ENCODE measurements at regions not wholly inside any gene's neighbourhood (a gene's known extent, or its start where the extent isn't known, plus 50 kb on each side); places are given as distances from the start of the nearest gene placed in this dataset.

- Histone ChIP-seq H3K4me1 (ENCODE audit: control insufficient read depth, insufficient read depth, low read length) (no peaks in the 10 kb centered on the region), H3K27ac (ENCODE audit: low read length) (no peak overlapping the region), H3K27me3 (ENCODE audit: control insufficient read depth, insufficient read depth, low read length) (no peaks in the 10 kb centered on the region), H3K36me3 (ENCODE audit: control insufficient read depth, insufficient read depth, low read length) (no peaks in the 10 kb centered on the region), H3K9me3 (replicated peaks; ENCODE audit: control insufficient read depth, low read depth, low read length) (no peaks in the 10 kb centered on the region), H3K4me3 (ENCODE audit: low read length) (no peak overlapping the region)
- no peak for DNase-seq
- WGBS (ENCODE audit: insufficient coverage): no CpG with 5 or more reads among the region's 3 CpGs
Measured at GRCh38 chr13:64793592-64793991, 2436.5 kb downstream of the PCDH9 start.

- Histone ChIP-seq H3K27ac (ENCODE audit: low read length) (no peak overlapping the region), H3K36me3 (ENCODE audit: control insufficient read depth, insufficient read depth, low read length) (no peaks in the 10 kb centered on the region), H3K4me1 (ENCODE audit: control insufficient read depth, insufficient read depth, low read length) (no peaks in the 10 kb centered on the region), H3K27me3 (ENCODE audit: control insufficient read depth, insufficient read depth, low read length) (no peaks in the 10 kb centered on the region), H3K9me3 (replicated peaks; ENCODE audit: control insufficient read depth, low read depth, low read length) (no peaks in the 10 kb centered on the region), H3K4me3 (ENCODE audit: low read length) (no peak overlapping the region)
- WGBS (ENCODE audit: insufficient coverage): 83% methylated on average over 3 of the region's 3 CpGs
- DNase-seq: no peak
Measured at GRCh38 chr13:64793131-64793530, 2437.0 kb downstream of the PCDH9 start.

- H3K27ac ChIP-seq (ENCODE audit: low read length): no peak overlapping the region
- H3K36me3 ChIP-seq (ENCODE audit: control insufficient read depth, insufficient read depth, low read length): no peaks in the 10 kb centered on the region
- no CpG with 5 or more reads among the region's 4 CpGs for WGBS (ENCODE audit: insufficient coverage)
- no peaks in the 10 kb centered on the region for H3K9me3 ChIP-seq (replicated peaks; ENCODE audit: control insufficient read depth, low read depth, low read length)
- H3K27me3 ChIP-seq (ENCODE audit: control insufficient read depth, insufficient read depth, low read length): no peaks in the 10 kb centered on the region
- H3K4me1 ChIP-seq (ENCODE audit: control insufficient read depth, insufficient read depth, low read length): no peaks in the 10 kb centered on the region
- no peak for DNase-seq
- H3K4me3 ChIP-seq (ENCODE audit: low read length): no peak overlapping the region
Measured at GRCh38 chr13:64791373-64791772, 2438.8 kb downstream of the PCDH9 start.

GRCh38 chr13:64782466-64782865 lies 2447.7 kb downstream of the PCDH9 start:
- Histone ChIP-seq H3K27ac (ENCODE audit: low read length) (no peak overlapping the region), H3K9me3 (replicated peaks; ENCODE audit: control insufficient read depth, low read depth, low read length) (no peaks in the 10 kb centered on the region), H3K4me1 (ENCODE audit: control insufficient read depth, insufficient read depth, low read length) (no peaks in the 10 kb centered on the region), H3K27me3 (ENCODE audit: control insufficient read depth, insufficient read depth, low read length) (no peaks in the 10 kb centered on the region), H3K4me3 (ENCODE audit: low read length) (no peak overlapping the region), H3K36me3 (ENCODE audit: control insufficient read depth, insufficient read depth, low read length) (no peaks in the 10 kb centered on the region)
- WGBS (ENCODE audit: insufficient coverage): 53% methylated on average over 2 of the region's 4 CpGs
- no peak for DNase-seq

GRCh38 chr13:64778002-64778401 lies 2452.1 kb downstream of the PCDH9 start:
- Histone ChIP-seq H3K4me3 (ENCODE audit: low read length) (no peak overlapping the region), H3K9me3 (replicated peaks; ENCODE audit: control insufficient read depth, low read depth, low read length) (no peaks in the 10 kb centered on the region), H3K4me1 (ENCODE audit: control insufficient read depth, insufficient read depth, low read length) (no peaks in the 10 kb centered on the region), H3K27me3 (ENCODE audit: control insufficient read depth, insufficient read depth, low read length) (no peaks in the 10 kb centered on the region), H3K27ac (ENCODE audit: low read length) (no peak overlapping the region), H3K36me3 (ENCODE audit: control insufficient read depth, insufficient read depth, low read length) (no peaks in the 10 kb centered on the region)
- no CpG with 5 or more reads among the region's 1 CpG for WGBS (ENCODE audit: insufficient coverage)
- no peak for DNase-seq

GRCh38 chr13:64774915-64775314 lies 2455.2 kb downstream of the PCDH9 start:
- H3K36me3 ChIP-seq (ENCODE audit: control insufficient read depth, insufficient read depth, low read length): no peaks in the 10 kb centered on the region
- no CpG with 5 or more reads among the region's 1 CpG for WGBS (ENCODE audit: insufficient coverage)
- no peak for DNase-seq
- no peak overlapping the region for H3K4me3 ChIP-seq (ENCODE audit: low read length)
- H3K9me3 ChIP-seq (replicated peaks; ENCODE audit: control insufficient read depth, low read depth, low read length): no peaks in the 10 kb centered on the region
- no peaks in the 10 kb centered on the region for H3K27me3 ChIP-seq (ENCODE audit: control insufficient read depth, insufficient read depth, low read length)
- H3K27ac ChIP-seq (ENCODE audit: low read length): no peak overlapping the region
- H3K4me1 ChIP-seq (ENCODE audit: control insufficient read depth, insufficient read depth, low read length): no peaks in the 10 kb centered on the region

- no peak overlapping the region for H3K27ac ChIP-seq (ENCODE audit: low read length)
- H3K27me3 ChIP-seq (ENCODE audit: control insufficient read depth, insufficient read depth, low read length): no peaks in the 10 kb centered on the region
- H3K4me3 ChIP-seq (ENCODE audit: low read length): no peak overlapping the region
- H3K4me1 ChIP-seq (ENCODE audit: control insufficient read depth, insufficient read depth, low read length): no peaks in the 10 kb centered on the region
- WGBS (ENCODE audit: insufficient coverage): 73% methylated on average over 2 of the region's 4 CpGs
- no peaks in the 10 kb centered on the region for H3K36me3 ChIP-seq (ENCODE audit: control insufficient read depth, insufficient read depth, low read length)
- no peaks in the 10 kb centered on the region for H3K9me3 ChIP-seq (replicated peaks; ENCODE audit: control insufficient read depth, low read depth, low read length)
- no peak for DNase-seq
Measured at GRCh38 chr13:64770743-64771142, 2459.4 kb downstream of the PCDH9 start.

GRCh38 chr13:64767054-64767453 lies 2463.1 kb downstream of the PCDH9 start:
- 90% methylated on average over 2 of the region's 2 CpGs for WGBS (ENCODE audit: insufficient coverage)
- Histone ChIP-seq H3K27me3 (ENCODE audit: control insufficient read depth, insufficient read depth, low read length) (no peaks in the 10 kb centered on the region), H3K9me3 (replicated peaks; ENCODE audit: control insufficient read depth, low read depth, low read length) (no peaks in the 10 kb centered on the region), H3K4me1 (ENCODE audit: control insufficient read depth, insufficient read depth, low read length) (no peaks in the 10 kb centered on the region), H3K4me3 (ENCODE audit: low read length) (no peak overlapping the region), H3K36me3 (ENCODE audit: control insufficient read depth, insufficient read depth, low read length) (no peaks in the 10 kb centered on the region), H3K27ac (ENCODE audit: low read length) (no peak overlapping the region)
- no peak for DNase-seq

- Histone ChIP-seq H3K36me3 (ENCODE audit: control insufficient read depth, insufficient read depth, low read length) (no peaks in the 10 kb centered on the region), H3K9me3 (replicated peaks; ENCODE audit: control insufficient read depth, low read depth, low read length) (no peaks in the 10 kb centered on the region), H3K27ac (ENCODE audit: low read length) (no peak overlapping the region), H3K4me3 (ENCODE audit: low read length) (no peak overlapping the region), H3K4me1 (ENCODE audit: control insufficient read depth, insufficient read depth, low read length) (no peaks in the 10 kb centered on the region), H3K27me3 (ENCODE audit: control insufficient read depth, insufficient read depth, low read length) (no peaks in the 10 kb centered on the region)
- peak; percentile 87 for DNase-seq
Measured at GRCh38 chr13:64765636-64766035, 2464.5 kb downstream of the PCDH9 start.

GRCh38 chr13:64758521-64759244 lies 2471.5 kb downstream of the PCDH9 start:
- Histone ChIP-seq H3K9me3 (replicated peaks; ENCODE audit: control insufficient read depth, low read depth, low read length) (no peaks in the 10 kb centered on the region), H3K4me3 (ENCODE audit: low read length) (no peak overlapping the region), H3K27me3 (ENCODE audit: control insufficient read depth, insufficient read depth, low read length) (no peaks in the 10 kb centered on the region), H3K4me1 (ENCODE audit: control insufficient read depth, insufficient read depth, low read length) (no peaks in the 10 kb centered on the region), H3K36me3 (ENCODE audit: control insufficient read depth, insufficient read depth, low read length) (no peaks in the 10 kb centered on the region), H3K27ac (ENCODE audit: low read length) (peak overlapping the region; percentile 60)
- no CpG with 5 or more reads among the region's 1 CpG for WGBS (ENCODE audit: insufficient coverage)
- peak; percentile 85 for DNase-seq

- WGBS (ENCODE audit: insufficient coverage): no CpG with 5 or more reads among the region's 1 CpG
- Histone ChIP-seq H3K27ac (ENCODE audit: low read length) (no peak overlapping the region), H3K36me3 (ENCODE audit: control insufficient read depth, insufficient read depth, low read length) (no peaks in the 10 kb centered on the region), H3K27me3 (ENCODE audit: control insufficient read depth, insufficient read depth, low read length) (no peaks in the 10 kb centered on the region), H3K4me1 (ENCODE audit: control insufficient read depth, insufficient read depth, low read length) (no peaks in the 10 kb centered on the region), H3K9me3 (replicated peaks; ENCODE audit: control insufficient read depth, low read depth, low read length) (no peaks in the 10 kb centered on the region), H3K4me3 (ENCODE audit: low read length) (no peak overlapping the region)
- DNase-seq: no peak
Measured at GRCh38 chr13:64756621-64757020, 2473.5 kb downstream of the PCDH9 start.
